ENCODE measurements at regions not wholly inside any gene's neighbourhood (a gene's known extent, or its start where the extent isn't known, plus 50 kb on each side); places are given as distances from the start of the nearest gene placed in this dataset.
"Not testable (repeated sequence)": the region's sequence is repeated elsewhere in the genome, so short reads cannot be mapped to it uniquely, and the experiment has no call there.

DNA sequence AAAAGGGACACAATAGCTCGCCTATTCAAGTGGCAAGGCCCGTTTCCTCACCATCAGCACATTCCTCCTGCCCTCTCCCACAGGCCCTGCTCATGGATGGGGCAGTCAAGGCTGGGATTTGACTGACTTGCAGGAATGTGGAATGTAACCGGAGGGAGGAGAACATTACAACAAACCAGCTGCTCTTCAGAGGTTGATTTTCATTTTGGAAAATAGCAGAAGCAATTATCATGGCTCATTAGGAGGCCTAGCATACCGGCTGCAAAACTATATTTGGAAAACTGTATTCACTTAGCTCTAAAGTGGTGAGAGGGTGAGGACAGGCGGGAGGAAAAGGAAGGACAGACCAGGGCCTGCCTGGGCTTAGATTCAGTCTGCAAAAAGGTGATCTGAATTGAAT lies 283.7 kb downstream of the CD83 start:
- DNase-seq: no peak

DNA sequence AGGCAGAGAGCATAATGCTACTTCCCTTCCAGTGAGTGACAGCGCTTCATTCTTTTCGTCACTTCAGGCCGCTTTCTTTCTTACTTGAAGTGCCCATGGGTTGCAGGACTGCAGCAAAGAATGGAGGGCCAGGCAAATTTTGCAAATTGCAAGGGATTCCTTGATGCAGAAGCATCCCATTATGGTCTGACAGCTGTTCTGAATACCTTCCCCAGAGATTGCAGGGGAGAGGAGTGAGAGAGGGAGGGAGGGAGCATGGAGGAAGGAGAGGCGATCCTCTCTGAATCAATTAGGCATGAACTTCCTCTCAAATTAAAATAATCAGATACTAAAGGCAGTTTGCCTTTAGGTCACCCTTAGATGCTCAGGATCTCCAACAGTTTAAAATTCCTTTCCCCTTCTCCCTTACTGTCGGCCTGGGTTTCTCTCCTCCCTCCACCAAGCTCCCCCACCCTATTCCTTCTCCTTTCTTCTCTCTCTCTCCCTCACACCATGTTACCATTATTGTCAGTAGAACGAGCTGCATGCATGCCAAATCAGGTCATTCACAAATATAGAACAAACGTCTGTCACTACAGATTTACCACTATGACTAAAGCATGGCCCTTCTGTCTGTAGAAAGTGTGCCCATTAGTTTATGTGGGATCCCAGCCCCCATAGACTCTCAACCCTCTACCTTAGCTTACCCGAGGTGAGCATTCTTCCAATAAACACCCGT lies 289.2 kb downstream of the CD83 start:
- no peak for DNase-seq

DNA sequence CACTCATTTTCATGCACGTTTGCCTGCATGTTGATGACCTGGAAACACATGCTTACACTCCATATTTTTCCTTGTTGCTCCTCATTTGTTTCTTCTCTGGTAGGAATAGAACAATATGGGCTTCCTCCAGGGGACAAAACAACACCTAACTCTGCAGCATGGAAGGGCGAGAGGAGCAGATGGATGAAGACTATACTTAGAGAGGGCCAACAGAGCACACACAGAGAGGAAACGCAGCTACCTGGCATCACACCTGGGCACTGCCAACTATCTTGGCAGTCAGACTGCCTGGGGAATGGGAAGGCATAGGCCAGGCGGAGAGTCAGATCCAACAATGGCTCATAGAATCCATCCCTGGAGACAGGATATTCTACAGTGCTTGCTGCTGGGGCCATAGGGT lies 290.9 kb downstream of the CD83 start:
- DNase-seq: no peak

DNA sequence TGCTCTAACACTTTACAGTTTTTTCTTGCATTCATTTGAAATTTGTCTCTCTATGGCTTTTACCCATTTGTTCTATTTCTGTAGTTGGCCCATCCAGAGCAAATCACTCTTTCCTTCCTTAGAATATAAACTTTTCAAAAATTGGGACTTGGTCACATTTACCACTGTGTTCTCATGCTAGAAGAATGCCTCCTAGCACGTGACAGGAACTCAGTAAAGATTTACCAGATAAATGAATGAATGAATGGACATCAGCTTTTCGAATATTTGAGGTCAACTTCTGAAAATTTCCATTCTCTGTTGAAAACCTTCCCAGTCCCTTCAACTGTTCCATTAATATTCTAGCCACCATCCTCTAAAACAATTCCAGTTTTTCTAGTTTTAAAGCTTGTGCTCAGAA lies 294.5 kb downstream of the CD83 start:
- no peak for DNase-seq

DNA sequence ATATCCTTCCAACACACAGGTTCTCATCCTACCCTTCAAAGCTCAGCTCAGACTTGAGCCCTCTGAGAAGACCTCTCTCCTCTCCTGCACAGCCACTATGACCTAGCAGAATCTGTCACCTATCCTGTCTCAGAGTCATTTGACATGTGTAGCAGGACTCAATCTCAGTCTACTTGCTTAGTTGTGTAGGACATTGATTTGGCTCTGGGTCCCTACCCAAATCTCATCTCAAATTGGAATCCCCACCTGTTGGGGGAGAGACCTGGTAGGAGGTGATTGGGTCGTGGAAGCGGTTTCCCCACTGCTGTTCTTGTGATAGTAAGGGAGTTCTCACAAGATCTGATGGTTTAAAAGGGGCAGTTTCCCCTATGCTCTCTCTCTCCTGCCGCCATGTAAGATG lies 297.9 kb downstream of the CD83 start:
- no peak for DNase-seq

DNA sequence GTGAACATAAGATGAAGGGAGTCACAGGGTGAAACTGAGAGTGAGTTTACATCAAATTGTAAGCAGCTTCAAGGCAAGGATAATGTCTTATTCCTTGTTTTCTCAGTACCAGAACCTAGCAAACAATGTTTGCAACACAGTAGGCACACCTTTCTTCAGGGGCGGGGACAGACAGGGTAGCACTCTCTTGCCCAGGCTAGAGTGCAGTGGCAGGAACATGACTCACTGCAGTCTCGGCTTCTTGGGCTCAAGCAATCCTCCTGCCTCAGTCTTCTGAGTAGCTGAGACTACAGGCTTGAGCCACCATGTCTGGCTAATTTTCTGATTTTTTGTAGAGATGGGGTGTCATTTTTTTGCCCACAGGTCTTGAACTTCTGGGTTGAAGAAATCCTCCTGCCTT lies 299.8 kb downstream of the CD83 start:
- no peak for DNase-seq

DNA sequence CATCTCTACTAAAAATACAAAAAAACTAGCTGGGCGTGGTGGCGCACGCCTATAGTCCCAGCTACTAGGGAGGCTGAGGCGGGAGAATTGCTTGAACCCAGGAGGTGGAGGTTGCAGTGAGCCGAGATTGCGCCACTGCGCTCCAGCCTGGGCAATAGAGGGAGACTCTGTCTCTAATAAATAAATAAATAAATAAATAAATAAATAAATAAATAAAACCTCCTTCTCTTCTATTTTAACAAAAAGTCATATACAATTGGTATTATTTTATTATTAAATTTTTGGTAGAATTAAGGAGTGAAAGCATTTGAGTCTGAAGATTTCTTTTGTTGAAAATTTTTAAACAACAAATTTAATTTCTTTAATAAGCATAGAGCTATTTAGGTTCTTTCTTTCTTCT lies 301.7 kb downstream of the CD83 start:
- DNase-seq: not testable (repeated sequence)

DNA sequence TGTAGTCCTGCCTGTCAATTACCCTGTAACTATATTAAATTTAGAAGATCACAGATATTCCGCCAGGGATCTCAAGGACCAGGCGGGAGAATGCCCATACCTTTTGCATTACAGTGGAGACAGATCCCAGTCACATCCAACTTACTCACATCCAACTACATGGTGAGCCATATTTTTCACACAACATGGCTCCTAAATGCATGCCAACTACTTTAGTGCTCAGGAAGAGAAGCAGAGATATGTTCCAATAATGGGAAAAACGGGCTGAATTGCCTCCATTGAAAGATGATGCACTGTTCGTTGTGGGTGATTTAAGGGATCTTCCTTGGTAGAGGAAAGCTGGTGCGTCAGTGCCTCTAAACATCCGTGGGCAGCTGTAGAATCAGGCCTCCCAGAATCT lies 304.5 kb downstream of the CD83 start:
- DNase-seq: no peak

DNA sequence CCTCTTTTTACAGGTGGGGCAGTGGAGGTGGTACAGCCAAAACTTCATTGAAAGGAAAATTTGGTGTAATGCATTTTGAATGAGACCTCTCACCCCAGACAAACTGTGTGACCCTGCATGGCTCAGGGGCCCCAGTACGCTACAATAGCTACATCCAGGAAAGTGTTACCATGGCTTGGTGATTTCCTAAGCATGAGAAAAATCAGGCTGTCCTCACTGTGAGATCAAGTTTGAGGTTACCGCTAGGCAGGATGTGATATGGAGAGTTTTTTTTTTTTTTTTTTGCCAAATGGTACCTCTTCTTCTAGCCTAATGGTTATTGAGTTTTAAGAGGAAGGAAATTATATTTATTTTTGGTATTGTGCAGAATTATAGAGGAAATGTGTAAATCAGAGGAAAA lies 305.3 kb downstream of the CD83 start:
- DNase-seq: no peak

DNA sequence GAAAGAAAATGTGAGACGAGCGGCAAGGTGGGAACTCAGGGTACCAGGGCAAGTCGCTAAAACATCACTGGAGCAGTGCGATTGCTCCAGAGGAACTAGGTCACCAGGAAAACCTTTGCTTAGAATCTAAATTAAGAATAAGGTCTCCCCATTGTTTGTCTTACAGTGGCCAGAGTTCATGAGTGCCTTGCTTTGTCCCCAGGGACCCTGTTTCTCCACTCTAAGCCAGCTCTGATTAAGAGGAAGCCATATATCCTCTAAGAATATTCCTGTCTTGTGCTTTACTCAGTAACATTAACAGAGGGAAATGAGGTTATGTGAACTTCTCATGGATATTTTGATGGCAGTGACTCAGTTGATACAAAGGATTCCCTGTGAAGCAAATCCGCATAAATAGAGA lies 305.8 kb downstream of the CD83 start:
- DNase-seq: no peak

DNA sequence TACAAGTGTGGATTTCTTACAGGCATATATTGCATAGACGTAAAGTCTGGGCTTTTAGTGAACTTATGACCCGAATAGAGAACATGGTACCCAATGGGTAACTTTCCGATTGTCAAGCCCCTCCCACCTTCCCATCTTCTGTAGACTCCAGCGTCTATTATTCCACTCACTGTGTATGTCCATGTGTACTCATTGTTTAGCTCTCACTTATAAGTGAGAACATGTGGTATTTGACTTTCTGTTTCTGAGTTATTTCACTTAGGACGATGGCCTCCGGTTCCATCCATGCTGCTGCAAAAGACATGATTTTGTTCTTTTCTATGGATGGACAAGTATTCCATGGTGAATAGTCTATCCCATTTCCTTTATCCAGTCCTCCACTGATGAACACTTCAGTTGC lies 306.4 kb downstream of the CD83 start:
- no peak for DNase-seq

DNA sequence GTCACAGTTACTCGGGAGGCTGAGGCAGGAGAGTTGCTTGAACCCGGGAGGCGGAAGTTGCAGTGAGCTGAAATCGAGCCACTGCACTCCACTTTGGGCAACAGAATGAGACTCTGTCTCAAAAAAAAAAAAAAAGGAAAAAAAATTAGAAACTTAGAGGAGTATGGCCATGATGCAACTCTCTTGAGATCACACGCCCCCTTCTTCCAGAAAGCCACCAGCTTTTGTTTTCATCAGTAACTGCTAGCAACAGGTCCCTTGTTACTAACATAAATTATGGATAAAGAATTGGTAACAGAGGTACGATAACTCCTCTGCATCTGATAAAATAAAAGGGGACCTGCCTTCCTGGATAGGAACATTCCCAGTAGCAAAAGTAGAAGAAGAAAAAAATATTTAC lies 308.2 kb downstream of the CD83 start:
- no peak for DNase-seq

DNA sequence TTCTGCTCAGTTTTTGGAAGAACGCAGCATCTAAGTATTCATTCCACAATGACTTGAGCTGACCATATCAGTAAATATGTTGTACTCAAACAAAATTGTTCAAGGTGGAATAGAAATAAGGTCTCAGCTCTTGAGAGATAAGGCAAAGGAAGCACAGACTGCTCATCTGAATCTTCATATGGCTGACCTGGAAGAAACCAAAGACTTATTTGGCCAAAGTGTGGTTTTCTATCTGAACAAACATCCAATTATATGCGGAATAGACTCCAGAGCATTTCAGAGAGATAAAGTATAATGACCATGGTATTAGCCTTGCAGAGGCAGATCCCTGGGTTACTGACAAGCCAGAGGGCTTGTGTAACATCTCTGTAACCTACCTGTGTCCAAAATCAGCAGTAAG lies 308.7 kb downstream of the CD83 start:
- DNase-seq: no peak

DNA sequence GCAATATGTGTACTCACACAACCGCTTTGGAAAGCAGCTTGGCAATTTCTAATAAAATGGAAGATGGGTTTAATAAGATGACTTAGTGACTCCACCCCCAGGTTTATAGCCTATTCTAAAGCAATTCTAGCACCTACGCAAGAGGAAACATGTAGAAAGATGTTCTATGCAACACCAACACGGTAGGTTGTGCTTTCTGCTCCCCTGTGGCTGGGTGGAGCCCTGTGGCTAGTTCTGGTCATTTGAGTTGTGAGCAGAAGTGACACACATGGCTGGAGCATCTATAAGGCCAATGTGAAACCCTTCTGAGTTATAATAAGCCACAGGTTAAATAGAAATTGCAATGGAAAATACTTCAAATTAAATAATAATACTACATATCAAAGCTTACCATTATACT lies 310.7 kb downstream of the CD83 start:
- no peak for DNase-seq

DNA sequence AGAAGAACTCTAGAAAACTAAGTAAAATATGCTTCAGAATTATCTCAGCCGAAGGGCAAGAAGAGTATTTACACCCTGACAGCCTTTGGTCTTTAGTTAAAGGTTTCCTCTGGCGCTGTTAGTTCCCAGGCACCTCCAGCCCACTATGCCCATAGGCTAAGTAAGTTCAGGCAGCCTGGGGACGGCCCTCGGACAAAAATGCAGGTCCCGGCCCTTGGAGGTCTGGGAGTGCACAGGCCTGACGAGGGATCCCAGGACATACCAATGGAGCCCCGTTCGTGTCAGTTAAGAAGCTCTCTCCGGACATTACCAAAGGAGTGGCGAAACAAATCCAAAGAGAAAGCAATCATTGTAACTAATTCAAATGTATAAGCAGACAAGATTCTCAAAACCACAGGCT lies 311.8 kb downstream of the CD83 start:
- DNase-seq: no peak

DNA sequence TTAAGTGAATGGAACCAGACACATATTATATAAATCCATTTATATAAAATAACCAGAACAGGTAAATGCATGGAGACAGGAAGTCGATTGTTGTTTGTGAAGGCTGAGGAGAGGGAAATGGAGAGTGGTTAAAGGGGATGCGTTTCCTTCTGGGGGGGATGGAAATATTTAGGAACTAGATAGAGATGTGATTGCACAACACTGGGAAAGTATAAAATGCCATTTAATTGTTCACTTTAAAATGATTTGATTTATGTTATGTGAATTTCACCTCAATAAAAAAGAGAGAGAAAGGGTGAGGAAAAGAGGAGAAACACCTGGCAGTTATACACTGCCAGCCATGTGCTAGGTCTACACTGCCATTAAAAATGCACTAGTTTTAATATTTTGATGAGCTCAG lies 312.6 kb downstream of the CD83 start:
- DNase-seq: no peak

DNA sequence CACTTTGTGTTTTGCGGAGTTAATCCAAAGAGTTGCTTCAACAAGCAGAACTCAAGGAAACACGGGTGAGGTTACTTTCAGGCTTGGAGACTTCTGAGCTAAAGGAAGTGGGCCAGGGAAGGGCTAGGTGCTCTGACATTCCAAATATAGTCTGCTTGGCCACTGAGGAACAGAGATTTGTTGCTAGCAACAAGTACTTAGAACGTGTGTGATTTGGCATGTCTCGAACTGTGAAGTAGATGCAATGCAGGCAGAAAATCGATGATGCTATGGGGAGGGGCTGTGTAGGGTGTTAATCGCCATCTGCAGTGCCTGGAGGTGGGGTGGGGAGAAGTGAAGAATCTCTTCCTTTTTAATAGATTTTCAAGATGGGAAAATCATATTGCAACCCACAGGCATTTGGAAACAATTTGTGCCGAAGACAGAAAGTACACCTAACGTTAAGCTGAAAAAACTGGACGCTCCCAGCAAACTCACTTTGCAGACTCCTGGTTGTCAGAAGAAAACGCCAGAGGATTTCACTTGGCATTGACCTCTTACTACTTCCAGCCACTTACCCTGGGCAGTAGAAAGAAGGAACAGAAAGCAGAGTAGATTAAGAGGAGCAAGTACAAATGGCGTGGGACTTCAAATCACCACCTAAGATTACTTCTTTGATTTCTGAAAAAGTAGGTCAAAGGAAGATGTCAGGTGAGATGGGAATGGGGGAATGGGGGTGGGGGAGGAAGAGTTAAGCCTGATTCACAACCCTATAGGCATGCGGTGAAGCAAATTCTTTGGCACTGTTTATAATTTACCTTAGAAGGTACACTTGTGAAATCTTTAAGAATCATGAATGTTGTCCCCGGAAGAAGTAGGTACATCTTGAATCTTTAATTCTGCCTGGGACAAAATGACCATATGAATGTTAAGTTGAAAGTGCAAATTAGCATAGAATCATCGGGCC lies 314.1 kb downstream of the CD83 start:
- no peak for DNase-seq

DNA sequence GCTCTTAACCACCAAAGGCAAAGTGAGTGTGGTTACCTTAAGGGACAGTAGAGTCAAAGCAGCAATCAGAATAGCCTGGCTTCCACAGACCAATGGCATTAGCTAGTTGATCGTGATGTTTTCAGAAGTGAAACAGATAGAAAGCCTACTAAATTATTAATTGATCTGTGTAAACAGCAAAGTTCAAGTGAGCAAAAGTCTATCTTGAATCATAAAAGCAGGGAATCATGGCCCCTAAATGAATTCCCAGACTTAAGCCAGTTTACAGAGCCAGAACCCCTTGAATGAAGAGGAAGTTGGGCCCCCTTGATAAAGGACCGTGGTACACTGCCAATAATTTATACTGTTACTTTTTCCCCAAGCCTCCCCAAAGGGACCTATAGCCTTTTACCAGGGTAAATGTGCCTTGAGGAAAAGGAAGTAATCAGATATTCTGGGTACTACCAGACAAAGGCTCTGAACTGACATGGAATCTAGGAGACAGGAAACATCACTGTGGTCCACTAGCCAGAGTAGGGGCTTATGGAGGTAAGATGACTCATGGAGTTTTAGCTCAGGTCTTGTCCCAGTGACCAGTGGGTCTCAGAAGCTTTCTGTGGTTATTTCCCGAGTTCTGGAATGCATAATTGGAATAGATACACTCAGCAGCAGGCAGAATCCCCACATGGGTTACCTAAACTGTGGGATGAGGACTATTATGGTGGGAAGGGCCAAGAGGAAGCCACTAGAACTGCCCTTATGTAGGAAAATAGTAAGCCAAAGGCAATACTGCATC lies 317.5 kb downstream of the CD83 start:
- no peak for DNase-seq

DNA sequence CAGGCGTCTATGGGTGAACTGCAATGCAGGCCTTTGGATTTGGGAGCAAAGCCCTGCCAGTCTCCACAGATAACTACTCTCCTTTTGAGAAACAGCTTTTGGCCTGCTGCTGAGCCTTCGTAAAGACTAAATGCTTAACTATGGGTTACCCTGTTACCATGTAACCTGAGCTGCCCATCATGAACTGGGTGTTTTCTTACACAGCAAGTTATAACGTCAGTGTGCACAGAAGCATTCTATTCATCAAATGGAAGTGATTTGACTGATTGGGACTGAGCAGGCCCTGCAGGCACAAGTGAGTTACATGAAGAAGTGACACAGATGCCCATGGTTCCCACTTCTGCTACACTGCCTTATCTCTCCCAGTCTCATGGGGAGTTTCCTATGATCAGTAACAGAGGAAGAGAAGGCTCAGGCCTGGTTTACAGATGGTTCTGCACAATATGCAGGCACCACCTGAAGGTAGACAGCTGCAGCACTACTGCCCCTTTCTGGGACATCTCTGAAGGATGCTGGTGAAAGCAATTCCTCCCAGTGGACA lies 319.1 kb downstream of the CD83 start:
- no peak for DNase-seq

DNA sequence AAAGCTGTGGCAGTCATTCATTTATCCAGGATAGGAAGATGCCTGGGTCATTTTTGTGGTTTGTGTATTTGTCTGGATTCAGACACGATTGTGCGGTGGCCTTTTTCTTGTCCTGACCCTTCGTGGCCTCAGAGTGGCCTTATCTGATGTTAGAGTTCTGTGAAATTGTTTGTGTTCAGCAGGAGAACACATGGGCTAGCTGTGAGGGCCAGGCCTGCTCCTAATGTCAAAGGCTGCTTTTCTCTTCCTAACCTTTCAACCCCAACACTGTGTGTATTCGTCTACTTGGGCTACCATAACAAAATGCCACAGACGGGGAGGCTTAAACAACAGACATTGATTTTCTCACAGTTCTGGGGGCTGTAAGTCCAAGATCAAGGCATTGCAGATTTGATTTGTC lies 321.8 kb downstream of the CD83 start:
- DNase-seq: no peak

DNA sequence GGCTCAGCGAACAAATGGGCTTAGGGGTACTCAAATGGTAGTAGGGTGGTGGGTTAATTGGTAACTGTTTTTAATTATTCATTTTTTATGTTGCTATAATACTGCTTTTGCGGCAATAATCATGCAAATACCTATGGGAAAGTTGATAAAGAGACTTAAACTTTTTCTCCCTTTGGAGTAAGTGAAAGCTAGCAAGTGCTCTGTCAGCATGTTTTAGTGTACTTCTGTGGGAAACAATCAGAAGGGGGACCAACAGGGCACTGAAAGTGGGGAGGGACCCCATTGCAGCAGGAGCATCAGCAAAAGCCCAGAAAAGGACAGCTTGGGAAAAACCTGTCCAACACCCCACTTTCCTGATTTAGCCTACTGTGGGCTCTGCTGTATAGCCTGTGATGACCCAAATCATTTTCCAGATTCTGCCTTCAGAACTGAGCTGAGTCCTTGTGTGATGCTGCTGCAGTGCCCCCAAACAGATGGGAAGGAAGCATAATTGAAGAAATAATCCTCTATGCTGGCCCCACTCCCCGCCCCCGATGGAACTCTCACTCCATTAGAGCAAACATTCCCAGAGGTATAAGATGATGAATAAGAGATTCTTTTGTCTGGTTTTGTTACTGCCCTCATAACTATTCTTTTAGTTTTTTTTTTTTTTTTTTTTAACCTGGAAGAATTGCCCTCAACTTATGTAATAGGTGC lies 322.8 kb downstream of the CD83 start:
- DNase-seq: no peak

DNA sequence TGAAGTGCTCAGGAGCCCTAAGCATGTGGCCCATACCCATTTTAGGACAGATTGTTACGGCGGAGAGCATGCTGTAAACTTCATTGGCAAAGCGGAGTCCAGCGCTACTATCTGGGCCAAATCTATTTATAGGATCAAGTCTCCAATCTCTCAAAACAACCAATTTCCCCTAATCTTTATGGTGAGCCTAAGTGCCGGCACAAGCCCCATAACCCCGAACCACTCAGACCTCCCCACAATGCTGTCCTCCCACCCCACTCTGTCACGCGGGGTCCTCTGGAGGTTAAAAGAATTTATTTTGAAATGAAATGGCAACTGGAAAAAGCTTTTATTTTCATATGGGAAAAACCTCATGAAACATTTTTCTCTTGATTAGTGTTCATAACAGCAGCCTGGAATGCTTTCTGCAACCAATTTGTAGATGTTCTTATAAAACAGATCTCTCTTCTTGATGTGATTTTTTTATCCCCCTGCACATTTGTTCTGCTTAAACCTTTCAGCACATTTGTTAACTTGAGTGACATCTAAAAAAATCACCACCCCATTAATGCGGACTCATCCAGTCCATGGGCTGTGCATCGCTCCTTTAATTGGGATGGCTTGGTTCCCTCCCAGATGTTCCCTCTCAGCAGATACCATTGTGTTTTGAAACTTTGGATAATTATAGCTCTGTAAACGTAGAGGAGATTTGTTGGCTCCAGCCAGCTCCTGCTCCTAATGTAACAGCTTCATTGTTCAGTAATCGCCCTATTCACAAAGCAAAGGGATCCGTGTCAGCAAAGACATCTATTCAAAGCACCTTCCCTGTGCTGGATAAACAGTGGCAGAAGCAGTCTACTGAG lies 323.6 kb downstream of the CD83 start:
- DNase-seq: no peak
